GM10266 (cell line): ENCODE measurements at regions not wholly inside any gene's neighbourhood (a gene's known extent, or its start where the extent isn't known, plus 50 kb on each side); places are given as distances from the start of the nearest gene placed in this dataset.

Source experiments
- DNase-seq: peaks from one replicate; pipeline ENCODE4 v3.0.0; 2012; ENCODE audit errors: extremely low spot score
- TF ChIP-seq, protein P1 (sequence below): IDR thresholded peaks from 2 replicates; pipeline ENCODE4 v1.5.1; 2012; ENCODE audit warnings: mild to moderate bottlenecking, low read depth; ENCODE audit not compliant: control insufficient read depth, insufficient read depth; ENCODE audit errors: missing control alignments

DNA sequence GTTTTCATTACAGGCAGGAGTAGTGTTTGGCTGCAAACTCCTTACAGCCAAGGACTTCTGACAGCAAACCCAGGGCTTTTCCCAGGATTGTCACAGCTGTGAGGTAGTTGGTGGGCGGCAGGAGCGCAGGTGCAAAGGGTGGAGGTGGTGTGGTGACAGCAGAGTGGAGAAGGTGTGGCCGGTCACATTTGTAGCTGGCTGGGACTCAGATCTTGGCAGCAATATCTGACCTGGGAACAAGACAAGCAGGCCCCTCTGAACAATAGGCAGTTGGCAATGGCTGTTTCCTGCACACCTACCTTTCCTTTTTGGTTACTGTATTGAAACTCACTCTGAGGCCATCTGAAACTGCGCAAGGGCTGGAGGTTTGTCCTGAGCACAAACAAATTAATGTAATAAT is 327.3 kb downstream of the COG6 start:
- TF ChIP-seq, protein P1, sequence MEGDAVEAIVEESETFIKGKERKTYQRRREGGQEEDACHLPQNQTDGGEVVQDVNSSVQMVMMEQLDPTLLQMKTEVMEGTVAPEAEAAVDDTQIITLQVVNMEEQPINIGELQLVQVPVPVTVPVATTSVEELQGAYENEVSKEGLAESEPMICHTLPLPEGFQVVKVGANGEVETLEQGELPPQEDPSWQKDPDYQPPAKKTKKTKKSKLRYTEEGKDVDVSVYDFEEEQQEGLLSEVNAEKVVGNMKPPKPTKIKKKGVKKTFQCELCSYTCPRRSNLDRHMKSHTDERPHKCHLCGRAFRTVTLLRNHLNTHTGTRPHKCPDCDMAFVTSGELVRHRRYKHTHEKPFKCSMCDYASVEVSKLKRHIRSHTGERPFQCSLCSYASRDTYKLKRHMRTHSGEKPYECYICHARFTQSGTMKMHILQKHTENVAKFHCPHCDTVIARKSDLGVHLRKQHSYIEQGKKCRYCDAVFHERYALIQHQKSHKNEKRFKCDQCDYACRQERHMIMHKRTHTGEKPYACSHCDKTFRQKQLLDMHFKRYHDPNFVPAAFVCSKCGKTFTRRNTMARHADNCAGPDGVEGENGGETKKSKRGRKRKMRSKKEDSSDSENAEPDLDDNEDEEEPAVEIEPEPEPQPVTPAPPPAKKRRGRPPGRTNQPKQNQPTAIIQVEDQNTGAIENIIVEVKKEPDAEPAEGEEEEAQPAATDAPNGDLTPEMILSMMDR = no peak
- no peak for DNase-seq

DNA sequence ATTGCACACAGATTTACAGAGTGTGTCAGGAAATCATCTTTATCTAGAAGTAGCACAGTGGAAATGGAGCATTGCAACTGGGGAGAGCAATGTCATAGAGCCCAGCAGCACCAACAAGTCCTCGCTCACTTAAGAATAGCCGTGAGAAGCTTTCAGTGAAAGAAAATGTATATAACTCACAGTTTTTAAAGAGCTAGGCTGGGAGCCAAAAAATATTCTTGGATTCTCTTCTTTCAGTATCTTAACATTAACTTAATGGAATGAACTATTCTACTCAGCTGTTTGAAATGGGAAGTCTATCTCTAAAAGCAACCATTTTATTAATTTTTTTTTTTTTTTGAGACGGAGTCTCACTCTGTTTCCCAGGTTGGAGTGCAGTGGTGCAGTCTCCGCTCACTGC is 329.6 kb downstream of the COG6 start:
- TF ChIP-seq, protein P1 = no peak
- DNase-seq = no peak

DNA sequence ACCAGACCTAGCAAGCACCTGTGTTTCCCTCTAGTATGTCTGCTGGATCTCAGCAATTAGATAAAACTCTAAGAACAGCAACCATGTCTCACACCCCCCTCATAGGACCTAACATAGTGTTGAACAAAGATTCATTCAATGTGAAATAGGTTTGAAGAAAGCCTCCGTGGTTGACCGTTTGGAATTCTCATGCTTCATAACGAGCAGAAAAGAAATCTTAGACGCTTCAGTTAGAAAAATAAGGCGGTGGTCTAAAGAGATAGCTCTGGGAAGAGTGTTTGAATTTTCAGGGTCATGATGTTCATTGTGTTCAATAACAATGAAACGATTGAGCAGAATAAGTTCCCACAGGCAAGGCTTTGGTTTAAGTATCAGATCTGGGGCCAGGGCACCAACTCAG is 332.9 kb downstream of the COG6 start:
- TF ChIP-seq, protein P1 = no peak
- DNase-seq = no peak

DNA sequence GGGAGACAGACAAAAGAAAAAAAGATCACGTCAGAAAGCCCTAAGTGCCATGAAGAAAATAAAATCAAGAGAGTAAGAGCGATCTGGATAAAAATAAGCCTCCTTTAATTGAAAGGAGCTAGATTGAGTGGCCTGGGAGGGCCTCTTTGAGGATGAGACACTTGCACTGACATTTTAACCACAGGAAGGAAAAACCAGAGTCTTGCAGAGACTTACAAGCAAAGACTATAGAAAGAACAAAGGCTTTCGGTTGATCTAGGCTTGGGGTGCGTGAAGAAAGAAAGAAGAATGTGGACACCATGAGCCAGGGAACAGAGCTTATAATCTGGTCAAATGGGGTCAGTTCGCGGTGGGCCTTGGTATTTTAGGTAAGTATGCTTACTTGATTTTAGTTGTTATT is 342.7 kb downstream of the COG6 start:
- no peak for DNase-seq
- TF ChIP-seq, protein P1 = no peak

DNA sequence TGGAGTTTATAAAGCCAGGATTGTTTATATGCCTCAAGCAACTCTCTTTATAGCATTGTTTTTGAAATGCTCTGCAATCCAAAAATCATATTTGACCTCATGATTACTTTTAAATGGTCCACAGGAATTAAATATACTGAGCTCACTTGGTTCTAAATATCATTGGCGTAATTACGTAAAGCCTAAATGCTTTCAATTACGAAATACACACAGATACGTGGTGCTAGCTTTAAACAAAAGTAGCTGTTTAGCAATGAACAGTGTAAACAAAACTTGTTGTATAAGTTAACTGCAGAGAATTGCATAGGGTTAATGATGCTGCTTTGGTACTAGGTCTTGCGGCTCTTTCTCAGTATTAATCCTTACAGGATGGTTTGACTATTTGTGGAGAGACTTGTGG is 346.6 kb downstream of the COG6 start:
- no peak for DNase-seq
- TF ChIP-seq, protein P1 = no peak

DNA sequence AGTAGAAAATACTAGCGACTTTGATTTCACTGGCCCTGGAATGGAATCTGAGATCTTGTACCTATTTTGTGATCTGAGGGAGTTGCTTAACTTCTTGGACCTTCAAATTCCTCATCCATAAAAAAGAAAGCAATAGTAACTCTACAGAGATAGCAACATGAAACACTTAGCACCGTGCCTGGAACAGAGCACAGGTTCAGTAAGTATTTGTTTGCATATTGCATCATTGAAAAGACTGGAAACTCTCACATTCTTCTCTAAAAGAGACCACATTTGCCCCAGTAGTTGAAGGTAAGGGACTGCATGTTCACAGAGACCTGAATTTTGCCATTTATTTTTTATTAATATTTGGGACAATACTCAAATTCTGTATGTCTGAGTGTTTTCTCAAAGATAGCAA is 358.1 kb downstream of the COG6 start:
- TF ChIP-seq, protein P1 = no peak
- no peak for DNase-seq

DNA sequence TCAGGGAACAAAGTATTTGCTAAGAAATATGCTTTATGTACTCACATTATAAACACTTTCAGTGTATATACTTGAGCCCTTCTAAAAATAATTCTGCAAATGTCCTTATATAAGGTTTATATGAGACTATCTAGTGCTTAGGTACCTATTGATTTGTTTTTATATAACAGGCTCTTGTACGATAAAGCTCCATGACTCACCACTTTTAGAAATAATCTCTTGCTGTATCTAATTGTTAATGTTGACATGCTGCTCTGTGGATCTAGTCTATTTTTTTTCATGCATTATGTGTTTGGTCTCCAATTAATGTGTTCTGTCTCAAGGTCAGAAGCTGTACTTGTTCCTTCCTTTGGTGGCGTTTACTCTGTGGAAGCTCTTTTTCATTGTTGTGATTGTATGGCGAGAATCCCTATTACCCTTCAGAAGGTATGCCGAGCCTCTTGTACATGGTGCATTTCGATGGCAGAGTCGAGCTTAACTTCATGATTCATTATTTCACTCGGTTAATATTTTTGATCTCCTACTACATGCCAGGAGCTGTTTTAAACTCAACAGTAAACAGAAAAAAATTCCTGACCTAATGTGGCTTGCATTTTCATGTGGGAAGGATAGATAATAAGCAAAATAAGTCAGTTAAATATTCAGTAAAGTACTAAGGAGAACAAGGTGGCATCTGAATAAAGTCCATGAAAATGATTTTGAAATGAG is 361.6 kb downstream of the COG6 start:
- DNase-seq = no peak
- TF ChIP-seq, protein P1 = no peak
